Ovary (tissue), 7 donors: ENCODE measurements at regions not wholly inside any gene's neighbourhood (a gene's known extent, or its start where the extent isn't known, plus 50 kb on each side); places are given as distances from the start of the nearest gene placed in this dataset.

Experiments
- DNase-seq, 5 donors: peaks; one replicate each; pipeline ENCODE4 v3.0.0-alpha.2; 2019 to 2020
- H3K27ac ChIP-seq, 2 donors: fragments of 200-600 bp; one replicate each; pipeline versions ENCODE4 v1.5.1 to v1.8.0; 2019 to 2022
- H3K27me3 ChIP-seq: fragments of 200-600 bp; one replicate; pipeline ENCODE4 v1.8.0; 2022
- H3K36me3 ChIP-seq: fragments of 200-600 bp; sonication (generic); one replicate; pipeline ENCODE4 v1.5.1; 2019
- H3K4me1 ChIP-seq: one replicate; pipeline ENCODE4 v1.8.1; 2013; ENCODE audit warnings: mild to moderate bottlenecking, moderate library complexity; ENCODE audit not compliant: insufficient read depth
- H3K4me3 ChIP-seq: fragments of 200-600 bp; sonication (generic); one replicate; pipeline ENCODE4 v1.5.1; 2017
- H3K9me3 ChIP-seq, 2 donors: fragments of 200-600 bp in 1 of 2; sonication (generic) in 1 of 2; one replicate each; pipeline versions ENCODE4 v1.5.1 to v1.8.1; 2013 to 2019; ENCODE audit warnings: mild to moderate bottlenecking in 1 of 2, moderate library complexity in 1 of 2
- CTCF ChIP-seq, 3 donors: fragments of 450-650 bp in 2 of 3; fragments of 200-600 bp in 1 of 3; IDR thresholded peaks; one replicate each; pipeline versions ENCODE4 v1.5.1 to v1.8.0; 2016 to 2022; ENCODE audit warnings: antibody characterized with exemption in 3 of 3, mild to moderate bottlenecking in 1 of 3
- EP300 ChIP-seq: sonication (generic); formaldehyde crosslinking; IDR thresholded peaks from one replicate; pipeline ENCODE4 v1.6.1; 2017; ENCODE audit warnings: antibody characterized with exemption
- POLR2A ChIP-seq: fragments of 450-650 bp; IDR thresholded peaks from one replicate; pipeline ENCODE4 v1.6.1; 2017; ENCODE audit warnings: antibody characterized with exemption, mild to moderate bottlenecking, moderate library complexity
- WGBS, 3 donors: extraction: QIAGEN DNeasy Blood & Tissue Kit in 1 of 3; methylation state at CpG; one replicate each; pipeline versions ENCODE4 v1.1.5 to v1.1.7; 2013 to 2017; 5-methylcytosine and 5-hydroxymethylcytosine counted together
- intact Hi-C, 4 donors: fragments of 100-400 bp; cut with DNase I; formaldehyde crosslinking; loops; one replicate each; pipeline versions ENCODE4 v1.11.0 to v1.15.1; 2022 to 2023
- donor health status: DM: no; HTN: no; CAD: no; lungs with moderate emphysema.
- donor health status: DM: no; HTN: no; CAD: no.
- donor health status: Bipolar disorder and iron deficiency.
- donor health status: DM: no; HTN: no; CAD: no.
- donor health status: DM: yes; HTN: yes; CAD: no.

GRCh38 chr14:22122227-22122818 lies 448.7 kb upstream of the OR4E1 start:
- Histone ChIP-seq H3K27me3 (no peaks in the 10 kb centered on the region), H3K36me3 (no peaks in the 10 kb centered on the region), H3K27ac (no peak overlapping the region), H3K4me3 (no peak overlapping the region), H3K4me1 (no peaks in the 10 kb centered on the region), H3K9me3 (no peaks in the 10 kb centered on the region)
- TF ChIP-seq POLR2A (no peak), EP300 (no peak), CTCF (IDR thresholded peaks at IDR 0.05) (no peak)
- DNase-seq: no peak
- intact Hi-C loops: no loop called here
- WGBS, 3 donors: 48 to 55% (median 53%) methylated on average over 4 of the region's 4 CpGs

GRCh38 chr14:22118899-22119477 lies 445.4 kb upstream of the OR4E1 start:
- Histone ChIP-seq H3K36me3 (no peaks in the 10 kb centered on the region), H3K4me3 (no peak overlapping the region), H3K4me1 (no peaks in the 10 kb centered on the region), H3K27ac (no peak overlapping the region), H3K27me3 (no peaks in the 10 kb centered on the region), H3K9me3 (no peaks in the 10 kb centered on the region)
- intact Hi-C loops: no loop called here
- WGBS, 3 donors: 48 to 65% (median 58%) methylated on average over 3 of the region's 3 CpGs
- TF ChIP-seq EP300: no peak
- TF ChIP-seq CTCF (IDR thresholded peaks at IDR 0.05): no peak
- TF ChIP-seq POLR2A: no peak
- DNase-seq: no peak

GRCh38 chr14:22113401-22113800 lies 439.8 kb upstream of the OR4E1 start:
- intact Hi-C loops: no loop called here
- no peak for TF ChIP-seq EP300
- no peak for TF ChIP-seq POLR2A
- no peak for TF ChIP-seq CTCF (IDR thresholded peaks at IDR 0.05)
- H3K36me3 ChIP-seq: no peaks in the 10 kb centered on the region
- H3K27me3 ChIP-seq: no peaks in the 10 kb centered on the region
- DNase-seq: no peak
- H3K9me3 ChIP-seq: no peaks in the 10 kb centered on the region
- no peak overlapping the region for H3K27ac ChIP-seq
- H3K4me3 ChIP-seq: no peak overlapping the region
- no peaks in the 10 kb centered on the region for H3K4me1 ChIP-seq
- WGBS, 3 donors: 91 to 93% (median 91%) methylated on average over 13 of the region's 13 CpGs

- Histone ChIP-seq H3K4me1 (no peaks in the 10 kb centered on the region), H3K27me3 (no peaks in the 10 kb centered on the region), H3K36me3 (no peaks in the 10 kb centered on the region), H3K4me3 (no peak overlapping the region), H3K27ac (no peak overlapping the region), H3K9me3 (no peaks in the 10 kb centered on the region)
- TF ChIP-seq EP300 (no peak), POLR2A (no peak), CTCF (IDR thresholded peaks at IDR 0.05) (no peak)
- no peak for DNase-seq
- intact Hi-C loops: no loop called here
- 72 to 77% (median 73%) methylated on average over 3 of the region's 3 CpGs for WGBS, 3 donors
Measured at GRCh38 chr14:22112004-22112403, 438.4 kb upstream of the OR4E1 start.
